HCT116 (cell line): ENCODE measurements at regions not wholly inside any gene's neighbourhood (a gene's known extent, or its start where the extent isn't known, plus 50 kb on each side); places are given as distances from the start of the nearest gene placed in this dataset.

Experiments
- CTCF ChIP-seq, 3 experiments: fragments of 200-600 bp in 1 of 3; sonication (generic) in 1 of 3; IDR thresholded peaks in 2 of 3; conservative IDR thresholded peaks in 1 of 3; 2 replicates each; pipeline ENCODE4 v1.5.1; 2012 to 2017; ENCODE audit warnings: low read depth in 2 of 3, low read length in 2 of 3, antibody characterized with exemption in 1 of 3, borderline replicate concordance in 1 of 3, control low read depth in 1 of 3, mild to moderate bottlenecking in 1 of 3, mixed read lengths in 1 of 3, mixed run types in 1 of 3, moderate library complexity in 1 of 3; ENCODE audit not compliant: insufficient read depth in 1 of 3
- EZH2 ChIP-seq: fragments of 200-600 bp; sonication (generic); IDR thresholded peaks from 2 replicates; pipeline ENCODE4 v1.6.1; 2017; ENCODE audit warnings: antibody characterized with exemption, mixed run types

GRCh38 chr2:18474700-18475099 is 85.8 kb downstream of the RDH14 start:
- TF ChIP-seq CTCF (IDR thresholded peaks at IDR 0.05 in 2 of 3, conservative IDR thresholded peaks at IDR 0.05 in 1 of 3; ENCODE audit: borderline replicate concordance in 1 of 3, insufficient read depth in 1 of 3, low read depth in 2 of 3, low read length in 2 of 3), result no peak
- no peak for TF ChIP-seq EZH2
